ENCODE measurements at regions not wholly inside any gene's neighbourhood (a gene's known extent, or its start where the extent isn't known, plus 50 kb on each side); places are given as distances from the start of the nearest gene placed in this dataset.
A peak's percentile ranks its signal among the peaks of the same experiment; 100 is the strongest.

- Histone ChIP-seq H3K4me3 (no peak overlapping the region), H3K27me3 (no peaks in the 10 kb centered on the region), H3K27ac (no peak overlapping the region), H3F3A (ENCODE audit: low read depth) (peaks cover 4% of the 10 kb centered on the region), H3K9me3 (ENCODE audit: low read depth) (no peaks in the 10 kb centered on the region), H4K20me1 (ENCODE audit: low read depth) (no peaks in the 10 kb centered on the region), H3K36me3 (no peaks in the 10 kb centered on the region), H3K79me2 (ENCODE audit: low read depth) (no peaks in the 10 kb centered on the region), H3K9ac (no peak overlapping the region), H2AFZ (replicated peaks) (no peak overlapping the region), H3K4me1 (peaks cover 7% of the 10 kb centered on the region), H3K4me2 (peak overlapping the region; percentile 43)
- TF ChIP-seq EZH2phosphoT487 (IDR thresholded peaks at IDR 0.05) (no peak), EZH2 (IDR thresholded peaks at IDR 0.05) (no peak), CTCF (IDR thresholded peaks at IDR 0.05) (no peak)
- Mint-ChIP-seq H3K27me3 (ENCODE audit: insufficient read depth, low read depth) (peaks cover 5% of the 10 kb centered on the region), H3K4me3 (no peak overlapping the region), H3K36me3 (no peaks in the 10 kb centered on the region), H3K27ac (no peak overlapping the region), H3K9me3 (no peaks in the 10 kb centered on the region), H3K4me1 (peaks cover 8% of the 10 kb centered on the region)
- no peak for DNase-seq (ENCODE audit: low spot score)
Observed at GRCh38 chr1:38746402-38746935, 113.1 kb downstream of the RRAGC start.

GRCh38 chr1:38745476-38746401, 113.8 kb downstream of the RRAGC start:
- no peak overlapping the region for H3K27ac ChIP-seq
- H3K4me1 ChIP-seq: peaks cover 7% of the 10 kb centered on the region
- no peak overlapping the region for H3K4me2 ChIP-seq
- H3K4me3 ChIP-seq: no peak overlapping the region
- Mint-ChIP-seq H3K27me3 (ENCODE audit: insufficient read depth, low read depth) (peaks cover 5% of the 10 kb centered on the region), H3K36me3 (no peaks in the 10 kb centered on the region), H3K4me1 (peaks cover 12% of the 10 kb centered on the region), H3K4me3 (no peak overlapping the region), H3K27ac (no peak overlapping the region), H3K9me3 (no peaks in the 10 kb centered on the region)
- H2AFZ ChIP-seq (replicated peaks): no peak overlapping the region
- H3K27me3 ChIP-seq: no peaks in the 10 kb centered on the region
- H3F3A ChIP-seq (ENCODE audit: low read depth): peaks cover 4% of the 10 kb centered on the region
- H3K9me3 ChIP-seq (ENCODE audit: low read depth): no peaks in the 10 kb centered on the region
- no peak overlapping the region for H3K9ac ChIP-seq
- no peaks in the 10 kb centered on the region for H3K36me3 ChIP-seq
- no peaks in the 10 kb centered on the region for H3K79me2 ChIP-seq (ENCODE audit: low read depth)
- no peaks in the 10 kb centered on the region for H4K20me1 ChIP-seq (ENCODE audit: low read depth)
- TF ChIP-seq CTCF (IDR thresholded peaks at IDR 0.05) (no peak), EZH2 (IDR thresholded peaks at IDR 0.05) (no peak), EZH2phosphoT487 (IDR thresholded peaks at IDR 0.05) (no peak)
- DNase-seq (ENCODE audit: low spot score): no peak

DNA sequence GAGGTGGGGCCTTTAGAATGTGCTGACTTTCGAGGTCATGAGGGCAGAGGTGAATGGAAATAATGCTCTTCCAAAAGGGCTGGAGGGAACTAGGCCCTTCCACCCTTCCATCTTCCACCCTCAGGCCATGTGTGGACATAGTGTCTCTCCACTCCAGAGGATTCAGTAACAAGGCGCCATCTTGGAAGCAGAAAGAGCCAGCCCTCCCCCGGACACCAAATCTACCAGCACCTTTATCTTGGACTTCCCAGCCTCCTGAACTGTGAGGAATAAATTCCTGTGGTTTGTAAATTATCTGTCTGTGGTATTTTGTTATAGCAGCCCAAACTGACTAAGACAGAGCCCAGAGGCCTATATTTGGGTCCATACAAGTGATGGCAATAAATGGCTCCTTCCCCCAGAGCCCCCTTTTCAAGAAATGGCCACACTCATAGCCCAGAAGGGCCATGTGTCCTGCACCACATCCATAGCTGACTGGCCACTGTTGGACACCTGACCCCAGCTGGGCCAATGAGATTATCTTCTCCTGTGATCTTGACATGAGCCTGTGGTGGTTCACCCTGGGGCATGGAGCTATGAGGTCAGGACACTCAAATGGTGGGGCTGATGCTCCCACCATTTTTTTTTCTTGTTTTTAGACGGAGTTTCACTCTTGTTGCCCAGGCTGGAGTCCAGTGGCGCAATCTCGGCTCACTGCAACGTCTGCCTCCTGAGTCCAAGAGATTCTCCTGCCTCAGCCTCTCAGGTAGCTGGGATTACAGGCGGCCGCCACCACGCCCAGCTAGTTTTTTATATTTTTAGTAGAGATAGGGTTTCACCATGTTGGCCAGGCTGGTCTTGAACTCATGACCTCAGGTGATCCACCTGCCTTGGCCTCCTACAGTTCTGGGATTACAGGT, 114.9 kb downstream of the RRAGC start:
- H3K9ac ChIP-seq: no peak overlapping the region
- H3K27ac ChIP-seq: no peak overlapping the region
- H3K4me3 ChIP-seq: no peak overlapping the region
- no peaks in the 10 kb centered on the region for H3K36me3 ChIP-seq
- no peaks in the 10 kb centered on the region for H3K9me3 ChIP-seq (ENCODE audit: low read depth)
- H3K4me1 ChIP-seq: peaks cover 7% of the 10 kb centered on the region
- H3K27me3 ChIP-seq: no peaks in the 10 kb centered on the region
- H4K20me1 ChIP-seq (ENCODE audit: low read depth): no peaks in the 10 kb centered on the region
- H3K36me3 Mint-ChIP-seq: no peaks in the 10 kb centered on the region
- H3K4me2 ChIP-seq: no peak overlapping the region
- no peak overlapping the region for H2AFZ ChIP-seq (replicated peaks)
- H3K4me1 Mint-ChIP-seq: peaks cover 12% of the 10 kb centered on the region
- H3F3A ChIP-seq (ENCODE audit: low read depth): peaks cover 4% of the 10 kb centered on the region
- no peaks in the 10 kb centered on the region for H3K9me3 Mint-ChIP-seq
- H3K79me2 ChIP-seq (ENCODE audit: low read depth): no peaks in the 10 kb centered on the region
- no peak overlapping the region for H3K27ac Mint-ChIP-seq
- no peak overlapping the region for H3K4me3 Mint-ChIP-seq
- DNase-seq (ENCODE audit: low spot score): no peak
- peaks cover 2% of the 10 kb centered on the region for H3K27me3 Mint-ChIP-seq (ENCODE audit: insufficient read depth, low read depth)
- TF ChIP-seq CTCF (IDR thresholded peaks at IDR 0.05) (no peak), EZH2 (IDR thresholded peaks at IDR 0.05) (no peak), EZH2phosphoT487 (IDR thresholded peaks at IDR 0.05) (no peak)
